Activated naive CD8-positive, alpha-beta T cell treated with anti-CD3 and anti-CD28 coated beads, Interleukin-2, amount 10 ng/mL, durations not matched to agents 7 days and 5 days (primary cell): ENCODE measurements at regions not wholly inside any gene's neighbourhood (a gene's known extent, or its start where the extent isn't known, plus 50 kb on each side); places are given as distances from the start of the nearest gene placed in this dataset.

ENCODE experiments used
- ATAC-seq: fragments of 150-1000 bp; cut with Tn5 transposase; one replicate; pipeline ENCODE4 v1.10.0; 2021; ENCODE audit warnings: low read depth, moderate library complexity
- POLR2A ChIA-PET: fragments of 350-600 bp; sonication (Branson Sonifier 250); formaldehyde crosslinking; loops from one replicate; lab custom pipeline; 2021; ENCODE audit warnings: antibody characterized with exemption; lab: Charles Lee
- DNase-seq: peaks from one replicate; pipeline ENCODE4 v3.0.0; 2021
- H3K27ac Mint-ChIP-seq: one replicate; pipeline ENCODE4 v1.8.0; 2022; ENCODE audit warnings: mild to moderate bottlenecking, mixed read lengths
- H3K27me3 Mint-ChIP-seq: one replicate; pipeline ENCODE4 v1.8.0; 2022; ENCODE audit warnings: mild to moderate bottlenecking, moderate library complexity, mixed read lengths
- H3K36me3 Mint-ChIP-seq: one replicate; pipeline ENCODE4 v1.8.0; 2021; ENCODE audit warnings: mild to moderate bottlenecking, mixed read lengths
- H3K4me1 Mint-ChIP-seq: one replicate; pipeline ENCODE4 v1.8.0; 2021; ENCODE audit warnings: mixed read lengths
- H3K4me3 Mint-ChIP-seq: one replicate; pipeline ENCODE4 v1.8.0; 2022; ENCODE audit warnings: mild to moderate bottlenecking, moderate library complexity, mixed read lengths
- H3K9me3 Mint-ChIP-seq: one replicate; pipeline ENCODE4 v1.8.0; 2021; ENCODE audit warnings: mixed read lengths

GRCh38 chr22:47954107-47954506 lies 1191.7 kb downstream of the TBC1D22A start:
- no peak for ATAC-seq
- Mint-ChIP-seq H3K9me3 (peaks cover 3% of the 10 kb centered on the region), H3K4me3 (no peak overlapping the region), H3K27me3 (no peaks in the 10 kb centered on the region), H3K36me3 (no peaks in the 10 kb centered on the region), H3K27ac (no peak overlapping the region), H3K4me1 (no peaks in the 10 kb centered on the region)
- POLR2A ChIA-PET = no interaction called here
- DNase-seq = no peak

- POLR2A ChIA-PET = no interaction called here
- no peak overlapping the region for H3K27ac Mint-ChIP-seq
- DNase-seq (no peak), ATAC-seq (no peak)
- peaks cover 2% of the 10 kb centered on the region for H3K9me3 Mint-ChIP-seq
- H3K4me1 Mint-ChIP-seq = peaks cover 2% of the 10 kb centered on the region
- no peaks in the 10 kb centered on the region for H3K27me3 Mint-ChIP-seq
- no peaks in the 10 kb centered on the region for H3K36me3 Mint-ChIP-seq
- H3K4me3 Mint-ChIP-seq = no peak overlapping the region
Observed at GRCh38 chr22:47944941-47945340, 1182.5 kb downstream of the TBC1D22A start.

DNA sequence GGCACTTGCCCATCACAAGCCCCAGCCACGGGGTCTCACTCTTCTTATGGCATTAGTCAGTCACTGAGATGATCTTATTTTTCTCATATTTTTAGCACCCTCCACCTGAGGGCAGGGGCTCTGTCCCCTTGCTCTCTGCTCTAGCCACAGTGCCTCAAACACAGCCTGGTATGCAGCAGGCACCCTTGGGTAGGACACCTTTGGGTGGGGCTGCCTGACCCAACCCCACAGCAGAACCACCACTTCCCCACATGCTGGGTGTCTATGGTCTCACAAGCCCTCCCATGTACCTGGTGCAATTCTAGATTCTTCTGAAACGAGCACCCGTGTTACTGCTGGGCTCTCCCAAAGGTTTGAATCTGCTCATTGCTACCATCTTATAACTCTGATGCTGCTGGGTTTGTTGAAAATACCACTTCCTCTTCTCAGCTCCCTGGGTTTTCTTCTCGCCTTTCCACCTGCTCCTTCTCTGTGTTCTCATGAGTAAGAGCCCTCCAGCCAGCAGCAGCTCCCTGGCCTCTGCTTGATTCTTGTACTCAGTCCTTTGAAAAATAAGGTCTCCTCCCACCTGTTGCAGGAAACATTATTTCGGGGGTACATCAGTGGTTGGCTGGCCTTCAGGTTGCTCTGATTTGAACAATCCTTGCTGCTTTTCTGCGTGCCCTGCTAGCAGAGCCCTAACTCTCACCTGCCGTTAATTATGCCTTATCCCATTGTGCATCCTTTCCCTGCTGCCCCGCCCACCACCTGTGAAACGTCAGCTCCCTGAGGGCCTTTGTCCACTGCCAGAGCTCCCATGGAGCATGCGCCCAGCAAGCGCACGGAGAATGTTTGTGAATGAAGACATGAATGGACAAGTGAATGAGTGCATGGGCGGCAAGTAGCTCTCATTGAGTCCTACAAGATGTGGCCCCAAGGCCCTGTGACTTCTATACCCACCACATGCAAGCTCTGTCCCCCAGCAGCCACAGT lies 1181.6 kb downstream of the TBC1D22A start:
- H3K36me3 Mint-ChIP-seq = no peaks in the 10 kb centered on the region
- no peak for DNase-seq
- H3K27me3 Mint-ChIP-seq = no peaks in the 10 kb centered on the region
- peaks cover 2% of the 10 kb centered on the region for H3K9me3 Mint-ChIP-seq
- peak overlapping the region; percentile 39 for H3K27ac Mint-ChIP-seq
- ATAC-seq = no peak
- no peak overlapping the region for H3K4me3 Mint-ChIP-seq
- POLR2A ChIA-PET = no interaction called here
- peaks cover 2% of the 10 kb centered on the region for H3K4me1 Mint-ChIP-seq

- DNase-seq (no peak), ATAC-seq (no peak)
- H3K27me3 Mint-ChIP-seq = no peaks in the 10 kb centered on the region
- H3K27ac Mint-ChIP-seq = no peak overlapping the region
- H3K36me3 Mint-ChIP-seq = no peaks in the 10 kb centered on the region
- H3K4me1 Mint-ChIP-seq = peaks cover 2% of the 10 kb centered on the region
- no peak overlapping the region for H3K4me3 Mint-ChIP-seq
- POLR2A ChIA-PET = no interaction called here
- H3K9me3 Mint-ChIP-seq = peaks cover 6% of the 10 kb centered on the region
Observed at GRCh38 chr22:47940211-47940610, 1177.8 kb downstream of the TBC1D22A start.

DNA sequence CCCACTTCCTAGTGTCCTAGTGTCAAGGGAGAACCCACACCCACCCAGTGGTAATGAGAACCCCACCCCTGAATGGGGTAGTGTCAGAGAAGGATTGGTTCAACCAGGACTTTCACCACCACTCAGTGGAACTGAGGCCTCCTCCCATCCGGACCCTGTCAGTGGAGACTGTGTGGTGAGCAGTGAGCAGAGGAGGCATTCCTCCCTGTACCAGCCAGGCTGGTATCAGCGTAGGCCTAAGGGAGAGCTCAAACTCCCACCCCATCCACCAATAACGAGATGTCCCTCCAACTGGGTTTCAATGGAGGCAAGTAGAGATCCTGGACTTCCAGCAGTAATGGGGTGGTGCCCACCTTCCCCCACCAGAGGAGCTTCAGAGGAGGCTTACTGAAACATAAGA lies 1171.4 kb downstream of the TBC1D22A start:
- H3K9me3 Mint-ChIP-seq = peaks cover 9% of the 10 kb centered on the region
- no peaks in the 10 kb centered on the region for H3K36me3 Mint-ChIP-seq
- no peak overlapping the region for H3K27ac Mint-ChIP-seq
- H3K4me3 Mint-ChIP-seq = no peak overlapping the region
- ATAC-seq (no peak), DNase-seq (no peak)
- H3K4me1 Mint-ChIP-seq = no peaks in the 10 kb centered on the region
- H3K27me3 Mint-ChIP-seq = peaks cover 8% of the 10 kb centered on the region
- POLR2A ChIA-PET = no interaction called here

DNA sequence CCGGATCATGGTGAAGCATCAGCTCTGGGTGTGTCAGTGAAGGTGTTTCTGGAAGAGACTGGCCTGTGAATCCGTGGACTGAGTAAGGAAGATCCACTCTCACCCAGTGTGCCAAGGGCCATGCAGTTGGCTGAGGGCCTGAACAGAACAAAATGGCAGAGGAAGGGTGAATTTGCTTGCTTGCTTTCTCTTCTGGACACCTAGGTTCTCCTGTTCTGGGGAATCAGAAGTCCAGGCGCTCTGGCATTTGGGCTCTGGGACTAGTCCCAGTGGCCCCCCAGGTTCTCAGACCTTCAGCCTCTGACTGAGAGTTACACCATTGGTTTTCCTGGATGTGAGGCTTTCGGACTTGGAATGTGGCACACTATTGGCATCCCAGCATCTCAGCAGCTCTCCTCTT lies 1170.8 kb downstream of the TBC1D22A start:
- H3K36me3 Mint-ChIP-seq = no peaks in the 10 kb centered on the region

DNA sequence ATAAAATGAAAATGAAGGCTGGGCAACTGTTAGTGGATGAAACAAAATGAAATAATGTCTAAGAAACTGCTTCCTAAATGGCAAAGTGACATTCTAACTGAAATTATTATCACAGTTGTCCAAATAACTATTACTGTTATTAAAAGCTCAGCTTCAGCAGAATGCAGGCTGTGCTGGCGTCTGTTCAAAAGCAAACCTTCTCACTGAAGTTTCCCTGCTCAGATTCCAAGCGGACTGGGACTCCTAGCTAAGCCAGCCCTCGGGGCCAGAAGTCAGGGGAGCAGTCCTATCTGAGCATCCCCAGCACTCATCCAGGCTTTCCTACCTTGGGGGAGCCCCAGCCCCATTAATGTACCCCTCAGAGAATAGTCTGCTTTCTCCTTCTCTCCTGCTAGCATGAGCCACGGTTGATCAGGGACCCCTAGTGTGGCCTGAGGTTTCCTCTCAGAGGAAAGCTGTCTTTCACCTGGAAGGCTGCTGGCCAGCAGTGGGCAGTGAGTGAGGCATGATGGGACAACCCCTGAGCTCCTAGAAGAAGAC lies 1167.3 kb downstream of the TBC1D22A start:
- no peak overlapping the region for H3K4me3 Mint-ChIP-seq
- no peak for DNase-seq
- POLR2A ChIA-PET = no interaction called here
- peaks cover 4% of the 10 kb centered on the region for H3K9me3 Mint-ChIP-seq
- H3K36me3 Mint-ChIP-seq = no peaks in the 10 kb centered on the region
- H3K27me3 Mint-ChIP-seq = peaks cover 8% of the 10 kb centered on the region
- ATAC-seq = no peak
- no peaks in the 10 kb centered on the region for H3K4me1 Mint-ChIP-seq
- no peak overlapping the region for H3K27ac Mint-ChIP-seq

More for the DNA sequence above, 1170.8 kb downstream of the TBC1D22A start:
- Mint-ChIP-seq H3K4me3 (no peak overlapping the region), H3K4me1 (no peaks in the 10 kb centered on the region), H3K27me3 (peaks cover 8% of the 10 kb centered on the region), H3K9me3 (peaks cover 9% of the 10 kb centered on the region), H3K27ac (no peak overlapping the region)
- DNase-seq = no peak
- POLR2A ChIA-PET = no interaction called here
- ATAC-seq = no peak

GRCh38 chr22:47929073-47929472 lies 1166.6 kb downstream of the TBC1D22A start:
- no peak for DNase-seq
- POLR2A ChIA-PET = no interaction called here
- H3K4me3 Mint-ChIP-seq = no peak overlapping the region
- ATAC-seq = no peak
- H3K9me3 Mint-ChIP-seq = peaks cover 4% of the 10 kb centered on the region
- no peaks in the 10 kb centered on the region for H3K36me3 Mint-ChIP-seq
- no peaks in the 10 kb centered on the region for H3K4me1 Mint-ChIP-seq
- H3K27me3 Mint-ChIP-seq = peaks cover 8% of the 10 kb centered on the region
- H3K27ac Mint-ChIP-seq = no peak overlapping the region

- Mint-ChIP-seq H3K9me3 (peaks cover 6% of the 10 kb centered on the region), H3K27ac (no peak overlapping the region), H3K36me3 (no peaks in the 10 kb centered on the region), H3K4me1 (no peaks in the 10 kb centered on the region), H3K27me3 (peaks cover 8% of the 10 kb centered on the region), H3K4me3 (no peak overlapping the region)
- POLR2A ChIA-PET = no interaction called here
- DNase-seq (no peak), ATAC-seq (no peak)
Observed at GRCh38 chr22:47928631-47929030, 1166.2 kb downstream of the TBC1D22A start.

DNA sequence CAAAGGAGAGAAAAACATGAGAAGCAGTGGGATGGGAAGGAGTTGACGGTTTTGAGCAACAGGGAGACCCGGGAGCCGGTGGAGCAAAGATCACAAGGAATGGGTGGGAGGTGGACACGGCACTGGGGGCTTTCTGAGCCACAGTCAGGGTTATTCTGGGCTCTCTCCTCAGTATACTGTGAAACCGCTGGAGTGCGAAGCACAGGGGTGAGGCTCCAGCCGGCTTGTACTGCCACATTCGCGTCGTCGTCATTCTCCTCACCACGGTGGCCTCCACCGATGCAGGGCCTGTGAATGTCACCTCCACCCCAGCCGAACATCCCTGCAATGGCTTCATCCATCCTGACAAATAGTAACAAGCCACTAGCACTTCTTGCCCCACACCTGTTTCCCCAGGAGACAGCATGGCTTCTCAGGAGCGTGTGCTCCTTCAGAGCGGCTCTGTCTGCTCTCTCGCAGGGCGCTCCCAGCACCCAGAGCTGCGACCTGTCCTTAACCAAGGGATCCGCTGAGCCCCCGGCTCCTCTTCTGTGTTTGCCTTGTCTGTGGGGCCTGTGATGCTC lies 1165.3 kb downstream of the TBC1D22A start:
- Mint-ChIP-seq H3K27ac (no peak overlapping the region), H3K27me3 (peaks cover 8% of the 10 kb centered on the region), H3K9me3 (peaks cover 6% of the 10 kb centered on the region), H3K4me1 (no peaks in the 10 kb centered on the region), H3K36me3 (no peaks in the 10 kb centered on the region), H3K4me3 (no peak overlapping the region)
- POLR2A ChIA-PET = no interaction called here
- ATAC-seq (no peak), DNase-seq (no peak)

- DNase-seq (no peak), ATAC-seq (no peak)
- Mint-ChIP-seq H3K9me3 (peaks cover 2% of the 10 kb centered on the region), H3K36me3 (no peaks in the 10 kb centered on the region), H3K27me3 (no peaks in the 10 kb centered on the region), H3K4me3 (no peak overlapping the region), H3K27ac (no peak overlapping the region), H3K4me1 (peaks cover 8% of the 10 kb centered on the region)
- POLR2A ChIA-PET = no interaction called here
Observed at GRCh38 chr22:47923011-47923427, 1160.6 kb downstream of the TBC1D22A start.

GRCh38 chr22:47921906-47922305 lies 1159.5 kb downstream of the TBC1D22A start:
- H3K9me3 Mint-ChIP-seq = peaks cover 2% of the 10 kb centered on the region
- H3K36me3 Mint-ChIP-seq = no peaks in the 10 kb centered on the region
- no peak overlapping the region for H3K27ac Mint-ChIP-seq
- no peaks in the 10 kb centered on the region for H3K27me3 Mint-ChIP-seq
- DNase-seq (no peak), ATAC-seq (no peak)
- H3K4me1 Mint-ChIP-seq = peaks cover 10% of the 10 kb centered on the region
- POLR2A ChIA-PET = no interaction called here
- H3K4me3 Mint-ChIP-seq = no peak overlapping the region

DNA sequence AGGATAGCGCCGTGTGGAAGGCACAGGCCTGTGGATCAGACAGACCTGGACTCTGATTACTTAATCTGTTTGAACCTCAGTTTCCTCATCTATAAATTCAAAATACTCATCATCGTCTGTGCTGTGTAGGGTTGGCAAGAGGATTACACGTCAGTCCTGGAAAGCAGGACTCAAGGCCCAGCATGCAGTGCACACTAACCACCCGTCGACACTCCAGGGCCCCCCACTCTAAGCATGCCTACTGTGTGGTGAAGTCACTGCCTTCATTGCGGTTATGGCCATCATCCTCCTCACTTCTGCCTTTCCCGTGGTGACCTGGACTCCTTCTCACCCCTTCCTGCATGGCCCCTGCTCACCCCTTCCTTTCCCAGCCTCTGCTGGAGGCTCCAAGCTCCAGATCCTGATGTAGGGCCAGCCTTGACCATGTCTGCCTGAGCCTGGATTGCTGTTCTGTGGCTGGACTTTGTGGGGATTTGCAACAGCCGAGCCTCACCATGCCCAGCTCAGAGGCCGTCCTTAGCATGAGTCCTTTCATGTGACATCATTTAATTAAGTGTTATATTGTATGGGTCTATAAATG lies 1158.0 kb downstream of the TBC1D22A start:
- H3K27me3 Mint-ChIP-seq = no peaks in the 10 kb centered on the region
- no peak for DNase-seq
- no peak overlapping the region for H3K4me3 Mint-ChIP-seq
- no peaks in the 10 kb centered on the region for H3K36me3 Mint-ChIP-seq
- H3K4me1 Mint-ChIP-seq = peaks cover 10% of the 10 kb centered on the region
- no peak overlapping the region for H3K27ac Mint-ChIP-seq
- H3K9me3 Mint-ChIP-seq = peaks cover 2% of the 10 kb centered on the region
- POLR2A ChIA-PET = no interaction called here
- ATAC-seq = no peak
